ENCODE measurements at regions not wholly inside any gene's neighbourhood (a gene's known extent, or its start where the extent isn't known, plus 50 kb on each side); places are given as distances from the start of the nearest gene placed in this dataset.

DNA sequence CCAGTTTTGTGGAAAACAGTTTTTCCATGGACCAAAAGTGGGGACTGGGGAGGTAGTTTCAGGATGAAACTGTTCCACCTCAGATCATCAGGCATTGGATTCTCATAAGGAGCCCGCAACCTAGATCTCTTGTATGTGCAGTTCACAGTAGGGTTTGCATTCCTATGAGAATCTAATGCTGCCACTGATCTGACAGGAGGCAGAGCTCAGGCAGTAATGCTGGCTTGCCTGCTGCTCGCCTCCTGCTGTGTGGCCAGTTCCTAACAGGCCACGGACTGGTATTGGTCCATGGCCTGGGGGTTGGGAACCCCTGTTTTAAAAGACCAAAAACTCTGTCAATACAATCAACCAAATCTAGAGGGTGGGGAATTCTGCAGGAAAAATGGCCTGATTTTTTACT lies 100.0 kb upstream of the EOLA2 start:
- Histone ChIP-seq H3K9me1 (ENCODE audit: control insufficient read depth, insufficient read depth, low read length) (no peaks in the 10 kb centered on the region), H3K27ac (ENCODE audit: extremely low read depth, low read depth, low read length) (no peak overlapping the region), H3K9me3 (replicated peaks; ENCODE audit: control insufficient read depth, insufficient read depth, low read depth, low read length) (no peaks in the 10 kb centered on the region), H3K27me3 (ENCODE audit: control insufficient read depth in 2 of 2, insufficient read depth in 2 of 2, low read length in 2 of 2) (no peaks in the 10 kb centered on the region), H4K20me1 (replicated peaks; ENCODE audit: control insufficient read depth, insufficient read depth, low read length) (no peaks in the 10 kb centered on the region), H3K4me1 (replicated peaks in 1 of 2; ENCODE audit: control insufficient read depth in 2 of 2, insufficient read depth in 2 of 2, low read length in 2 of 2) (no peaks in the 10 kb centered on the region), H2AFZ (ENCODE audit: low read depth, low read length) (no peak overlapping the region), H3K4me2 (ENCODE audit: insufficient read depth, low read length) (no peak overlapping the region), H3K4me3 (no peak overlapping the region), H3K9ac (ENCODE audit: insufficient read depth in 1 of 2, low read depth in 2 of 2, low read length in 2 of 2) (no peak overlapping the region), H3K79me2 (ENCODE audit: control insufficient read depth, insufficient read depth, low read length) (no peaks in the 10 kb centered on the region), H3K36me3 (ENCODE audit: control insufficient read depth, insufficient read depth, low read length) (no peaks in the 10 kb centered on the region)
- CTCF ChIA-PET (ENCODE audit: low intra/inter-chr PET ratio), result no interaction called here
- no peak for ATAC-seq
- WGBS (ENCODE audit: insufficient coverage, low coverage, missing lambda C conversion rate), result 0% methylated on average over 1 of the region's 3 CpGs
- in situ Hi-C loops (cut with MboI), result no loop called here
- no peak for TF ChIP-seq ELF1 (tag; IDR thresholded peaks at IDR 0.05)
- no peak for TF ChIP-seq GATAD2B (IDR thresholded peaks at IDR 0.05; ENCODE audit: borderline replicate concordance)
- no peak for TF ChIP-seq ZKSCAN8 (CRISPR knock-in tag; IDR thresholded peaks at IDR 0.05)
- no peak for TF ChIP-seq TRIM28 (IDR thresholded peaks at IDR 0.05)
- no peak for TF ChIP-seq HNRNPK (IDR thresholded peaks at IDR 0.05; ENCODE audit: low read depth, low read length, poor library complexity, severe bottlenecking)
- TF ChIP-seq CREBBP (IDR thresholded peaks at IDR 0.05; ENCODE audit: low read depth, low read length), result no peak
- TF ChIP-seq TAF15 (IDR thresholded peaks at IDR 0.05; ENCODE audit: low read depth, low read length), result no peak
- no peak for TF ChIP-seq MAFK (IDR thresholded peaks at IDR 0.05; ENCODE audit: low read length)
- TF ChIP-seq MEF2D (tag; conservative IDR thresholded peaks at IDR 0.05; ENCODE audit: low read depth), result no peak
- no peak for TF ChIP-seq TSC22D4 (tag; IDR thresholded peaks at IDR 0.05)
- no peak for TF ChIP-seq ZNF263 (CRISPR knock-in tag; IDR thresholded peaks at IDR 0.05; ENCODE audit: borderline replicate concordance)
- TF ChIP-seq, protein P1, sequence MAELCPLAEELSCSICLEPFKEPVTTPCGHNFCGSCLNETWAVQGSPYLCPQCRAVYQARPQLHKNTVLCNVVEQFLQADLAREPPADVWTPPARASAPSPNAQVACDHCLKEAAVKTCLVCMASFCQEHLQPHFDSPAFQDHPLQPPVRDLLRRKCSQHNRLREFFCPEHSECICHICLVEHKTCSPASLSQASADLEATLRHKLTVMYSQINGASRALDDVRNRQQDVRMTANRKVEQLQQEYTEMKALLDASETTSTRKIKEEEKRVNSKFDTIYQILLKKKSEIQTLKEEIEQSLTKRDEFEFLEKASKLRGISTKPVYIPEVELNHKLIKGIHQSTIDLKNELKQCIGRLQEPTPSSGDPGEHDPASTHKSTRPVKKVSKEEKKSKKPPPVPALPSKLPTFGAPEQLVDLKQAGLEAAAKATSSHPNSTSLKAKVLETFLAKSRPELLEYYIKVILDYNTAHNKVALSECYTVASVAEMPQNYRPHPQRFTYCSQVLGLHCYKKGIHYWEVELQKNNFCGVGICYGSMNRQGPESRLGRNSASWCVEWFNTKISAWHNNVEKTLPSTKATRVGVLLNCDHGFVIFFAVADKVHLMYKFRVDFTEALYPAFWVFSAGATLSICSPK (IDR thresholded peaks at IDR 0.05; ENCODE audit: borderline replicate concordance), result no peak
- TF ChIP-seq HCFC1 (IDR thresholded peaks at IDR 0.05; ENCODE audit: low read depth, low read length), result no peak
- TF ChIP-seq ZFP30 (CRISPR knock-in tag; IDR thresholded peaks at IDR 0.05; ENCODE audit: borderline replicate concordance), result no peak
- intact Hi-C loops (cut with micrococcal nuclease), result loop anchor here (10.0 kb wide), 1 partner anchor 156 kb away; no protein-coding TSS in a partner anchor
- no peak for FAIRE-seq
- POLR2A ChIA-PET, result no interaction called here
- no peak for DNase-seq (ENCODE audit: extremely low read depth in 1 of 4, low spot score in 3 of 4)
- no TSS peak for BruUV-seq (replicated peaks)

Measured in K562 (cell line).